Transverse colon (tissue), 4 donors: ENCODE measurements at regions not wholly inside any gene's neighbourhood (a gene's known extent, or its start where the extent isn't known, plus 50 kb on each side); places are given as distances from the start of the nearest gene placed in this dataset.
"Not testable (repeated sequence)": the region's sequence is repeated elsewhere in the genome, so short reads cannot be mapped to it uniquely, and the experiment has no call there.

ENCODE experiments used
- DNase-seq: peaks from one replicate; pipeline ENCODE4 v3.0.0-alpha.2; 2019
- H3K27ac ChIP-seq, 4 donors: fragments of 200-600 bp; sonication (generic); 2 replicates each; pipeline ENCODE4 v1.5.1; 2016 to 2018; ENCODE audit warnings: inconsistent platforms in 4 of 4
- H3K27me3 ChIP-seq: fragments of 200-600 bp; sonication (generic); 2 replicates; pipeline ENCODE4 v1.5.1; 2017; ENCODE audit warnings: inconsistent platforms
- H3K36me3 ChIP-seq, 4 donors: fragments of 200-600 bp; sonication (generic); 2 replicates each; pipeline ENCODE4 v1.5.1; 2017 to 2019; ENCODE audit warnings: inconsistent platforms in 4 of 4
- H3K4me1 ChIP-seq, 4 donors: fragments of 200-600 bp; sonication (generic); 2 replicates each; pipeline ENCODE4 v1.5.1; 2017 to 2020; ENCODE audit warnings: inconsistent platforms in 4 of 4
- H3K4me3 ChIP-seq, 4 donors: fragments of 200-600 bp; sonication (generic); 1 replicate in 1 of 4; 2 replicates in 3 of 4; pipeline versions ENCODE4 v1.5.1 to v1.6.1; 2017 to 2019; ENCODE audit warnings: inconsistent platforms in 4 of 4
- H3K9me3 ChIP-seq, 2 donors: fragments of 200-600 bp; sonication (generic); 2 replicates each; pipeline ENCODE4 v1.5.1; 2017 to 2019; ENCODE audit warnings: inconsistent platforms in 2 of 2
- CTCF ChIP-seq, 5 experiments: fragments of 200-600 bp in 3 of 5; fragments of 450-650 bp in 2 of 5; sonication (generic) in 3 of 5; IDR thresholded peaks; 1 replicate in 2 of 5; 2 replicates in 3 of 5; pipeline ENCODE4 v1.5.1; 2016 to 2017; ENCODE audit warnings: antibody characterized with exemption in 5 of 5, inconsistent platforms in 3 of 5, mild to moderate bottlenecking in 2 of 5, moderate library complexity in 1 of 5
- EP300 ChIP-seq: sonication (generic); formaldehyde crosslinking; IDR thresholded peaks from one replicate; pipeline ENCODE4 v1.6.1; 2017; ENCODE audit warnings: antibody characterized with exemption, low read depth
- POLR2A ChIP-seq: fragments of 450-650 bp; IDR thresholded peaks from one replicate; pipeline ENCODE4 v1.6.1; 2016; ENCODE audit warnings: antibody characterized with exemption, mild to moderate bottlenecking, moderate library complexity
- POLR2AphosphoS5 ChIP-seq, 3 donors: sonication (generic); formaldehyde crosslinking; IDR thresholded peaks; one replicate each; pipeline ENCODE4 v1.6.1; 2016; ENCODE audit warnings: antibody characterized with exemption in 3 of 3
- WGBS, 2 donors: methylation state at CpG; one replicate each; pipeline ENCODE4 v1.1.5; 2018; ENCODE audit warnings: low coverage in 1 of 2; 5-methylcytosine and 5-hydroxymethylcytosine counted together
- in situ Hi-C, 4 donors: fragments of 200-750 bp; cut with MboI; loops; one replicate each; pipeline versions ENCODE4 v1.15.0 to v1.15.1; 2017; ENCODE audit warnings: low sequenced_read_pairs in 3 of 4, low pct_ligation_motif_present in 1 of 4, low pct_unique_long_range_greater_than_20kb in 1 of 4
- intact Hi-C: fragments of 100-400 bp; cut with DNase I; formaldehyde crosslinking; loops from one replicate; pipeline ENCODE4 v1.15.1; 2023; ENCODE audit warnings: low total_unique reads

- no peaks in the 10 kb centered on the region for H3K9me3 ChIP-seq
- no peak for DNase-seq
- 70 to 72% methylated on average over 2 to 3 of the region's 3 CpGs for WGBS, 2 donors
- no peak overlapping the region for H3K4me3 ChIP-seq
- intact Hi-C loops: no loop called here
- H3K27ac ChIP-seq: no peak overlapping the region
- TF ChIP-seq CTCF (IDR thresholded peaks at IDR 0.05): no peak
- no peak for TF ChIP-seq EP300
- TF ChIP-seq POLR2AphosphoS5 (IDR thresholded peaks at IDR 0.05): no peak
- no peak for TF ChIP-seq POLR2A
- no peaks in the 10 kb centered on the region for H3K27me3 ChIP-seq
- no peaks in the 10 kb centered on the region for H3K36me3 ChIP-seq
- H3K4me1 ChIP-seq: no peaks in the 10 kb centered on the region
- in situ Hi-C loops: no loop called here
These were observed 395.3 kb downstream of the TBC1D32 start for GRCh38 chr6:120938876-120939472.

- intact Hi-C loops (no loop called here), in situ Hi-C loops (no loop called here)
- H3K27ac ChIP-seq: no peak overlapping the region
These were observed 396.0 kb downstream of the TBC1D32 start for GRCh38 chr6:120938164-120938875.

GRCh38 chr6:120935908-120936307 is 398.4 kb downstream of the TBC1D32 start:
- Histone ChIP-seq H3K36me3 (no peaks in the 10 kb centered on the region), H3K4me1 (no peaks in the 10 kb centered on the region), H3K27me3 (no peaks in the 10 kb centered on the region), H3K27ac (no peak overlapping the region), H3K4me3 (no peak overlapping the region), H3K9me3 (no peaks in the 10 kb centered on the region)
- DNase-seq: no peak
- in situ Hi-C loops (no loop called here), intact Hi-C loops (no loop called here)
- TF ChIP-seq EP300 (no peak), POLR2A (no peak), CTCF (IDR thresholded peaks at IDR 0.05) (no peak), POLR2AphosphoS5 (IDR thresholded peaks at IDR 0.05) (no peak)

More at GRCh38 chr6:120938164-120938875, 396.0 kb downstream of the TBC1D32 start:
- H3K4me1 ChIP-seq: no peaks in the 10 kb centered on the region
- TF ChIP-seq POLR2AphosphoS5 (IDR thresholded peaks at IDR 0.05) (no peak), EP300 (no peak), POLR2A (no peak), CTCF (IDR thresholded peaks at IDR 0.05) (no peak)
- H3K27me3 ChIP-seq: no peaks in the 10 kb centered on the region
- H3K36me3 ChIP-seq: no peaks in the 10 kb centered on the region
- no peaks in the 10 kb centered on the region for H3K9me3 ChIP-seq
- 78 to 85% methylated on average over 1 of the region's 1 CpG for WGBS, 2 donors
- DNase-seq: no peak
- H3K4me3 ChIP-seq: no peak overlapping the region

- no peak for DNase-seq
- Histone ChIP-seq H3K4me3 (no peak overlapping the region), H3K36me3 (no peaks in the 10 kb centered on the region), H3K4me1 (no peaks in the 10 kb centered on the region), H3K9me3 (no peaks in the 10 kb centered on the region), H3K27ac (no peak overlapping the region), H3K27me3 (no peaks in the 10 kb centered on the region)
- 43 to 72% methylated on average over 1 to 2 of the region's 2 CpGs for WGBS, 2 donors
- intact Hi-C loops (no loop called here), in situ Hi-C loops (no loop called here)
- TF ChIP-seq EP300 (no peak), POLR2A (no peak), CTCF (IDR thresholded peaks at IDR 0.05) (no peak), POLR2AphosphoS5 (IDR thresholded peaks at IDR 0.05) (no peak)
These were observed 399.3 kb downstream of the TBC1D32 start for GRCh38 chr6:120935016-120935415.

- H3K4me3 ChIP-seq, H3K4me1 ChIP-seq, DNase-seq, H3K27ac ChIP-seq, in situ Hi-C loops, H3K36me3 ChIP-seq, H3K27me3 ChIP-seq, intact Hi-C loops, H3K9me3 ChIP-seq: not testable (repeated sequence)
- WGBS, 2 donors: 79 to 83% methylated on average over 5 to 8 of the region's 8 CpGs
These were observed 402.6 kb downstream of the TBC1D32 start for GRCh38 chr6:120931520-120932180.

GRCh38 chr6:120930500-120930899 is 403.8 kb downstream of the TBC1D32 start:
- WGBS, 2 donors: 77 to 80% methylated on average over 4 of the region's 4 CpGs

More at GRCh38 chr6:120930500-120930899, 403.8 kb downstream of the TBC1D32 start:
- H3K4me1 ChIP-seq, in situ Hi-C loops, H3K9me3 ChIP-seq, H3K27ac ChIP-seq, DNase-seq, H3K27me3 ChIP-seq, H3K36me3 ChIP-seq, intact Hi-C loops, H3K4me3 ChIP-seq: not testable (repeated sequence)
